ENCODE measurements at regions not wholly inside any gene's neighbourhood (a gene's known extent, or its start where the extent isn't known, plus 50 kb on each side); places are given as distances from the start of the nearest gene placed in this dataset.
"Not testable (repeated sequence)": the region's sequence is repeated elsewhere in the genome, so short reads cannot be mapped to it uniquely, and the experiment has no call there.

GRCh38 chr4:9679704-9680478, 101.5 kb upstream of the DRD5 start:
- no peak overlapping the region for H2BK120ac ChIP-seq (ENCODE audit: low read depth, low read length, poor library complexity, severe bottlenecking)
- H3K23me2 ChIP-seq (ENCODE audit: insufficient read length, low read depth, low read length, poor library complexity, severe bottlenecking), result no peaks in the 10 kb centered on the region
- H3K9me3 ChIP-seq (ENCODE audit: control insufficient read depth, low read depth, low read length), result no peaks in the 10 kb centered on the region
- H3K27me3 ChIP-seq (ENCODE audit: insufficient read depth, low read length), result no peaks in the 10 kb centered on the region
- Mint-ChIP-seq H3K4me1 (no peaks in the 10 kb centered on the region), H3K36me3 (ENCODE audit: insufficient read depth in 1 of 3, low read depth in 3 of 3) (no peaks in the 10 kb centered on the region; a peak in 1 of 7 replicates), H3K27me3 (ENCODE audit: low read depth) (peaks cover 2% of the 10 kb centered on the region; the same call in 1 of the 2 replicates), H3K27ac (no peak overlapping the region; a peak in 1 of 7 replicates), H3K9me3 (peaks cover 2 to 3% of the 10 kb centered on the region in 2 experiments; a peak in 2 of 5 replicates), H3K4me3 (no peak overlapping the region)
- H3K56ac ChIP-seq (ENCODE audit: insufficient read length, low read depth, low read length), result no peak overlapping the region
- H3K9ac ChIP-seq (ENCODE audit: extremely low read depth, insufficient read length, low read length), result no peak overlapping the region
- no peak overlapping the region for H2BK15ac ChIP-seq (ENCODE audit: low read depth, low read length)
- no peaks in the 10 kb centered on the region for H3K79me2 ChIP-seq (ENCODE audit: insufficient read depth, low read length)
- no peak overlapping the region for H2BK20ac ChIP-seq (ENCODE audit: low read depth, low read length, poor library complexity, severe bottlenecking)
- no peak overlapping the region for H4K5ac ChIP-seq (ENCODE audit: insufficient read length, low read depth, low read length)
- no peak overlapping the region for H2AFZ ChIP-seq (ENCODE audit: low read length)
- DNase-seq, result no peak
- no peak overlapping the region for H3K4me2 ChIP-seq (ENCODE audit: insufficient read depth, insufficient read length, low read length)
- no peak overlapping the region for H3K4ac ChIP-seq (ENCODE audit: low read depth, low read length)
- H4K20me1 ChIP-seq (ENCODE audit: control insufficient read depth, insufficient read depth, insufficient read length), result no peaks in the 10 kb centered on the region
- no peaks in the 10 kb centered on the region for H3K79me1 ChIP-seq (ENCODE audit: insufficient read depth, low read depth, low read length, poor library complexity, severe bottlenecking)
- H3K27ac ChIP-seq (ENCODE audit: insufficient read length, low read depth, low read length), result no peak overlapping the region
- TF ChIP-seq CTCF (conservative IDR thresholded peaks at IDR 0.05), result no peak
- H3K23ac ChIP-seq (ENCODE audit: insufficient read length, low read depth, low read length), result no peak overlapping the region
- no peak overlapping the region for H3T11ph ChIP-seq (ENCODE audit: low read length)
- no peak overlapping the region for H2AK5ac ChIP-seq (ENCODE audit: insufficient read length, low read length)
- no peak overlapping the region for H2BK5ac ChIP-seq (ENCODE audit: insufficient read length, low read length)
- no peak overlapping the region for H2BK12ac ChIP-seq (ENCODE audit: insufficient read length, low read depth, low read length)
- WGBS (ENCODE audit: extremely low coverage, insufficient read length, low lambda C conversion rate), result no CpG with 5 or more reads among the region's 30 CpGs
- no peak overlapping the region for H3K18ac ChIP-seq (ENCODE audit: insufficient read length, low read depth, low read length)
- no peak overlapping the region for H4K91ac ChIP-seq (ENCODE audit: insufficient read length, low read depth, low read length)
- H3K4me1 ChIP-seq (ENCODE audit: insufficient read depth, low read length), result no peaks in the 10 kb centered on the region
- H4K8ac ChIP-seq (replicated peaks; ENCODE audit: insufficient read length, low read depth, low read length), result no peak overlapping the region
- H3K14ac ChIP-seq (ENCODE audit: insufficient read depth, low read length), result no peak overlapping the region

- not testable (repeated sequence) for DNase-seq; H3K4me1 Mint-ChIP-seq; H2AFZ ChIP-seq (ENCODE audit: low read length); H3K27ac ChIP-seq (ENCODE audit: insufficient read length, low read depth, low read length); H2BK12ac ChIP-seq (ENCODE audit: insufficient read length, low read depth, low read length); H4K91ac ChIP-seq (ENCODE audit: insufficient read length, low read depth, low read length); H2BK120ac ChIP-seq (ENCODE audit: low read depth, low read length, poor library complexity, severe bottlenecking); H3K27ac Mint-ChIP-seq; H3K9me3 Mint-ChIP-seq; H3K27me3 ChIP-seq (ENCODE audit: insufficient read depth, low read length); H4K5ac ChIP-seq (ENCODE audit: insufficient read length, low read depth, low read length); H3K9ac ChIP-seq (ENCODE audit: extremely low read depth, insufficient read length, low read length); H3K23ac ChIP-seq (ENCODE audit: insufficient read length, low read depth, low read length); H3K14ac ChIP-seq (ENCODE audit: insufficient read depth, low read length); H3K9me3 ChIP-seq (ENCODE audit: control insufficient read depth, low read depth, low read length); H3K4me1 ChIP-seq (ENCODE audit: insufficient read depth, low read length); H3T11ph ChIP-seq (ENCODE audit: low read length); H2BK5ac ChIP-seq (ENCODE audit: insufficient read length, low read length); H2BK20ac ChIP-seq (ENCODE audit: low read depth, low read length, poor library complexity, severe bottlenecking); H2BK15ac ChIP-seq (ENCODE audit: low read depth, low read length); H4K8ac ChIP-seq (replicated peaks; ENCODE audit: insufficient read length, low read depth, low read length); H4K20me1 ChIP-seq (ENCODE audit: control insufficient read depth, insufficient read depth, insufficient read length); H2AK5ac ChIP-seq (ENCODE audit: insufficient read length, low read length); H3K79me2 ChIP-seq (ENCODE audit: insufficient read depth, low read length); H3K27me3 Mint-ChIP-seq (ENCODE audit: low read depth); H3K18ac ChIP-seq (ENCODE audit: insufficient read length, low read depth, low read length); H3K56ac ChIP-seq (ENCODE audit: insufficient read length, low read depth, low read length); H3K4ac ChIP-seq (ENCODE audit: low read depth, low read length); H3K4me3 Mint-ChIP-seq; H3K36me3 Mint-ChIP-seq (ENCODE audit: insufficient read depth in 1 of 3, low read depth in 3 of 3); H3K79me1 ChIP-seq (ENCODE audit: insufficient read depth, low read depth, low read length, poor library complexity, severe bottlenecking); H3K4me2 ChIP-seq (ENCODE audit: insufficient read depth, insufficient read length, low read length); H3K23me2 ChIP-seq (ENCODE audit: insufficient read length, low read depth, low read length, poor library complexity, severe bottlenecking)
- no CpG with 5 or more reads among the region's 5 CpGs for WGBS (ENCODE audit: extremely low coverage, insufficient read length, low lambda C conversion rate)
Measured at GRCh38 chr4:9683174-9683573, 98.3 kb upstream of the DRD5 start.

Data from H9 (cell line).